Right renal pelvis (tissue), 4 donors: ENCODE measurements at regions not wholly inside any gene's neighbourhood (a gene's known extent, or its start where the extent isn't known, plus 50 kb on each side); places are given as distances from the start of the nearest gene placed in this dataset.

Source experiments
- DNase-seq, 4 donors: peaks; one replicate each; pipeline ENCODE4 v3.0.0-alpha.2; 2013; ENCODE audit warnings: low read depth in 4 of 4, low spot score in 3 of 4, missing footprints in 1 of 4

GRCh38 chr5:29794141-29794787, 1399.2 kb upstream of the CDH6 start:
- no peak for DNase-seq

DNA sequence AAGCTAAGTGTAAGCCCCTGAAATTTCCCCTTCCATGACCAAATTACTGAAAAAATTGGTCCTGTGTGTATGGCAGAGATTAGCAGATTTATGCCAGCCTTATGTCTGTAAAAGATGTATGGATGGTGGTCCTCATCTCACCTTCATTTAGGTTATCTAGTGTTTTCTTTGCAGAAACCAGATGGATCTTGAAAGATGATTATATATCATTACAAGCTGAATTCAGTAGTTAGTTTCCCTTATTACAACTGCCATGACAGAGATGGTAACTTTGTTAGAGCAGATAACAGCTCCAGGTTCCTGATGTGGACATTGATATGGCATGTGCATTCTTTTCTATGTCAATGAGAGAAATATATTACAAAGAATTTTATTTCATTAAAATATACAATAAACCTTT, 1403.2 kb upstream of the CDH6 start:
- no peak for DNase-seq

- no peak for DNase-seq
Observed at GRCh38 chr5:29780401-29780800, 1413.1 kb upstream of the CDH6 start.

- no peak for DNase-seq
Observed at GRCh38 chr5:29779141-29779540, 1414.3 kb upstream of the CDH6 start.

GRCh38 chr5:29777373-29777772, 1416.1 kb upstream of the CDH6 start:
- no peak for DNase-seq

GRCh38 chr5:29770936-29771335, 1422.5 kb upstream of the CDH6 start:
- no peak for DNase-seq

- DNase-seq, result no peak
Observed at GRCh38 chr5:29769474-29769873, 1424.0 kb upstream of the CDH6 start.

DNA sequence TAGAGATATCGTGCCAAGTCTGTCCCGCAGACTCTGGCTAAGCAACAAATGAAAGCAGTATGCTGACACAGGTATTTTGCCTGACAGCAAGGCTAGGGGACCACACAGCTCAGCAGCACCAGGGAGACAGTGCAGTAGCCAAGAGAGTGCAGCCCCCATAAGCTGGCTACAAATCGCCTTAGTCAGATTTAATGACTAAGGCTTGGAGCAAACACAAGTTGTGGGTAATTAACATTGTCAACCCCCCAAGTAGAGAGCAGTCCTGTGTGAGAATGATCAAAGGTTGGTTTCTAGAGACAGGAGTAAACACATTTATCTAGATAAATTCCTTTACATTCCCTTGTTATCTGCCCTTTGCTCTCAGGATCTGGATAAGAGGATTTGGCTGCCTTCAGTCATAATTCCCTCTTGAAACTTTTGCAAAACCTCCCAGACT, 1434.5 kb upstream of the CDH6 start:
- DNase-seq, result no peak

DNA sequence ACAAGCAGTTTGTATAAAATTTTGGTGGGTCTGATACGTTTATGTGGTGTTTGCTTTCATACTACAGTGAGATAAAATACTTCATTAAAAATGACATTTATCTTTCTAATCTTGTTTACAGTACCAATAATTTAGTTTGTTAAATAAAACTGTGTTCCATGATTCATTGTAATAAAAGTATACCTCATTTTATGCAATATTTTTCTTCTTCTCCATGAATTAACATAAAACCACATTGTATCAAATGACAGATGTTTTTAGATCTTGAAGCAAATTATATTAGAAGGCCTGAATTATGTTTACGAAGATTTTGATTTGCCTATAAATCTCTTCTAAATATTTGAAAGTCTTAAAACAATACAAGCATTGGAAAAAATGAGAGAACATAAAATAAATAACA, 1443.0 kb upstream of the CDH6 start:
- no peak for DNase-seq

DNA sequence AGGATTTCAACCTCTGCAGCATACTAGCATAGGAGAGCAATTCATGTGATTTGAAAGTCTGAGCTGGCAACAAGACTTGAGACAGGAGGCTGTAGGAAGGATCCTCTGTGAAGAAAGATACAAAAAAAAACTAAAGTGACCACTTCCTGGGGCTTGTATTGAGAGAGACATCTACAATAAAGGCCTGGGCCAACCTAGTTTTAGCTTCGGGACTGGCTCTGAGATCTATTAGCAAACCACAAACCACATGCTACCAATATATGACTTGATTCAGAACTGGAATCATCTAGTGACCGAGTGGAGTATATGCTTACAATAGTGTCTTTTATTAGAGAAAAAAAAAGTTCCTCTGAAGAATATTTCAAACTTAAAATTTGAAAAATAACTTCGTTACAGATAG, 1448.9 kb upstream of the CDH6 start:
- DNase-seq, result no peak

DNA sequence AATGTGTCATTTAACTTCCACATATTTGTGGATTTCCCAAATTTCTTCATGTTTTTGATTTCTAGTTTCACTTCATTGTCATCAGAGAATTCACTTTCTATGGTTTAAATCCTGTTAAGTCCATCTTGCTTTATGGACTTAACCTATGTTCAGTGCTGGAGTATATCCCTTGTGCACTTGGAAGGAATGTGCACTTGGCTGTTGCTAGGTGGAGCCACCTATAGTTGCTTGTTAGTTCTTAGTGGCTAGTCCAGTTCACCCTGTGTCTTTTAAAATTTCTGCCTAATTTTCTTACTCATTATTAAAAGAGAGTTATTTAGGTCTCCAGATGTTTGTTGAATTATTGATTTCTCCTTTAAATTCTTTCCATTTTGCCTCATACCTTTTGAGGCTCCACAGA, 1472.5 kb upstream of the CDH6 start:
- no peak for DNase-seq

DNA sequence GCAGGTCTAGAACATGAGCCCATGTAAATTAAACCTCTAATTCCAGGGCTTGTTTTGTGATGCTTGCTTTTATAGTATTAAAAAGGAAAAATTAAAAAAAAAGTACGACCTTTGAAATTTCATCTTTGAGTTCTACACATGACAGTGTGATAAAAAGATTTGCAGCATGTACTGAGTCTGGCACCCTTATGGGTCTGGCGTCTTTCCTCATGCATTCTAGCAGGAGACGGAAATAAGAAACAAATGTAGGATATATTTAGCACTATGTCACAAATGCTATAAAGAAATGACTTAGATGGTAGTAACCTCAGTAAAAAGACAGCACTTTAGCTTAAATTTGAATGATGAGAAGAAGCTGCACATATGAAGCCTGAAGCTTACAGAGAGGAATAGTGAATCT, 1474.3 kb upstream of the CDH6 start:
- DNase-seq, result no peak

GRCh38 chr5:29715167-29715566, 1478.3 kb upstream of the CDH6 start:
- DNase-seq, result no peak

GRCh38 chr5:29702875-29703274, 1490.6 kb upstream of the CDH6 start:
- no peak for DNase-seq

DNA sequence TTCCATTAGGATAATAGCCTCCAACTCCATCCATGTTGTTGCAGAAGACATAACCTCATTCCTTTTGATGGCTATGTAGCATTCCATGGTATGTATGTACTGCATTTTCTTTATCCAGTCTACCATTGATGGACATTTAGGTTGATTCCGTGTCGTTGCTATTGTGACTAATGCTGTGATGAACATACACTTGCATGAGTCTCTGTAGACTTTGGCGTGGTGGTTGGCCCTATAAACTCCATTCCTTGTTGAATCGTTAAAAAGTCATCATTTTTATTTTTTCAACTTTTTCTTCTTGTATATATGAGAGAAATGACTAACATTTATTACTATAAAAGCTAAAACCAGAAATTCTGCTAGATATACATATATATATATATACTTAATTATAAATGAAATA, 1491.9 kb upstream of the CDH6 start:
- DNase-seq, result no peak

DNA sequence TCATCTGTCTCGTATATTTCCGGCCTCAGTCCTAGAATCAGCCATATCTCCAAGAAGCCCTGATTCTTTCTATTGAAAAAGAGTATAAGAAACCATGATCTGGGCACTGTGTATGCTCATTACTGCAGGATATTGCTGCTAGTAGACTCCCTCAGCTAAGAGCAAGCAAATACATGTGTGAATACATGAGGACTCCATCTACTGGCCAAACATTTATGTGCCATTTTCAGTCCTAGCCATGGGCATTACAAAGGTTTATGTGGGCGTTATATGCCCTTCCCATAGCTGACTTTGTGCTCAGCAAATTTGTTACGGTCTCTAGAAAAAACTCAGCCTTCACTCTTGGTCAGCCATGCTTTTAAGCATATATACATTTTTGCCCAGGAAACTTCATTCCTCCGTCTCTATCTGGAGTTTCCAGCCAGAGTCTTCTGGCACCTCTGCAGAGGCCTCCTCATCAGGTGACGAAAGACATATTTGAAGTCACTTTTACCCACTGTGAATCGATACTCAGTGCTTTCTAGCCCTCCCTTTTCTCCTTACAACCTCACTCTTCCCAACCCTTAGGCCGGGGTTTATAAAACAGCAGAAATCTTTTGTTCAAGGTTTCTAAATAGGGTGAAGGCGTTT, 1495.6 kb upstream of the CDH6 start:
- DNase-seq, result no peak

DNA sequence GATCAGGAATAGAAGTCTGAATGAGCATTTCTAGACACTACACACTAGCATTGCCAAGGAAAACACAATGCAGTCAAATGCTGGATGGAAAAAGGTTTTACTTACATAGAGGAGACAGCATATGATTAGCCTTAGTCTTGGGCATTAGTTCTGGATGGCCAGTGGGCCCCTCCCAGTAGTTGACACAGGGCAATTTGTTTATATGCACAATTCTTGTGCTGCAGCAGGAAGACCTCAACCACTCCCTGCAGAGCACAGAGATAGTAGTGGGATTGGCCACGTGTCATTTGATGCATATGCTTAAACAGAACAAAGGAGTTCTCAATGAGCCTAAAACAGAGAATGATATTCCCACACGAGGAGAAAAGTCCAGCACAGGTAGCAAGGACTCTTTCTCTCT, 1496.2 kb upstream of the CDH6 start:
- DNase-seq, result no peak

GRCh38 chr5:29672678-29673077, 1520.8 kb upstream of the CDH6 start:
- no peak for DNase-seq

DNA sequence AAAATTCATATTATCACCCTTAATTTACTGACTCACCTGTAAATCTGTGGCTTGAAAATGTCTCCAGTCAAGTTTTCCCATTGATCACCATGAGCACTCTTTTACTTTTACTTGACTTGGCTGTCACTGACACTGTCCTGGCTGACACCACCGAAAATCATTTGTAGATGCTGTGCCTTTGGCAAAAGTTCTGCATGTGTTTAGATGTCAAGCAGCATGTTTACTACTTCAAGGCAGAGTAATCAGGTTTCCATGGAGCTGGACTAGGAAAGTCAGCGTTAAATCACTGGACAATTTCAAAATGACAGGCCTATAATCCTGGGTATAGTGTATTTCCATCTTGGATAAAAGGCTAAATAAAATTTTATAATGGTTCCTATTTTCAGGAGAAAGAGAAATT, 1530.6 kb upstream of the CDH6 start:
- DNase-seq, result no peak

GRCh38 chr5:29654954-29655353, 1538.5 kb upstream of the CDH6 start:
- no peak for DNase-seq

DNA sequence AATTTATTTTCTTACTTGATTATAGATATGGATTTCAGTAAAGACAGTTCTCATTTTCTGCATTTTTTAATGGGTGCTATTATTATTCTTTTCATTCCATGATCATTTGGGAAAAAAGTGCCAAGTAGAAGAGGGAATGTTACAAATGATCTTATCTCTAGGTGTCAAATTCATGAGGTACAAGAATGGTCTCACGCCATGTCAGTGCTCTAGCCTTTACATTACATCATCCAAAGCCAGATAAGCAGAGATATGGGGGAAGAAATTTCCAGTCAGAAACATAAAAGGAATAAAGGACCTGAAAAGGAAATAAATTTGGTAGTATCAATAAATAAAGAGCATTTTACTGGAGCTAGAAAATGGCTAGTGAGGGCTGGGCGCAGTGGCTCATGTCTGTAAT, 1544.2 kb upstream of the CDH6 start:
- DNase-seq, result no peak

DNA sequence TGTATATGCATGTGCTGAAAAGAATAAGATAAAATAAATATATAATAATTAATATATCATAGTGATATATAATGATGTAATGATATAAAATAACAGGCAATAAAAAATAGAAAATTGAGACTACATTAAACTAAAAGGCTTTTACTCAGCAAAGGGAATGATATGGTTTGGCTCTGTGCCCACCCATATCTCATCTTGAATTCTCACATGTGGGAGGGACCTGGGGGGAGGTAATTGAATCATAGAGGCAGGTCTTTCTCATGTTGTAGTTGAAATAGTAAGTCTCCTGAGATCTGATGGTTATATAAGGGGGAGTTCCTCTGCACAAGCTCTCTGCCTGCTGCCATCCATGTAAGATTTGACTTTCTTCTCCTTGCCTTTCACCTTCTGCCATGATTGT, 1550.9 kb upstream of the CDH6 start:
- DNase-seq, result no peak

- DNase-seq, result no peak
Observed at GRCh38 chr5:29614206-29614605, 1579.3 kb upstream of the CDH6 start.
